Right ventricle myocardium inferior (tissue), 1 donor: ENCODE measurements at regions not wholly inside any gene's neighbourhood (a gene's known extent, or its start where the extent isn't known, plus 50 kb on each side); places are given as distances from the start of the nearest gene placed in this dataset.

Source experiments
- ATAC-seq: fragments of 200-7000 bp; cut with Tn5 transposase; one replicate; pipeline ENCODE4 v1.9.1; 2020; ENCODE audit warnings: mild to moderate bottlenecking, moderate library complexity
- DNase-seq: peaks from one replicate; pipeline ENCODE4 v3.0.0; 2021; ENCODE audit errors: missing footprints
- intact Hi-C: fragments of 100-400 bp; cut with DNase I; formaldehyde crosslinking; loops from one replicate; pipeline ENCODE4 v1.11.0; 2022
- donor health status: DM: no; HTN: yes; CAD: no; lungs with severe emphysema.

GRCh38 chr10:83037653-83038052, 1101.7 kb upstream of the GHITM start:
- intact Hi-C loops, result no loop called here
- DNase-seq, result no peak
- ATAC-seq, result no peak

GRCh38 chr10:83038631-83039030, 1100.7 kb upstream of the GHITM start:
- ATAC-seq (no peak), DNase-seq (no peak)
- intact Hi-C loops, result no loop called here

GRCh38 chr10:83045731-83046130, 1093.6 kb upstream of the GHITM start:
- DNase-seq (no peak), ATAC-seq (no peak)
- intact Hi-C loops, result no loop called here

DNA sequence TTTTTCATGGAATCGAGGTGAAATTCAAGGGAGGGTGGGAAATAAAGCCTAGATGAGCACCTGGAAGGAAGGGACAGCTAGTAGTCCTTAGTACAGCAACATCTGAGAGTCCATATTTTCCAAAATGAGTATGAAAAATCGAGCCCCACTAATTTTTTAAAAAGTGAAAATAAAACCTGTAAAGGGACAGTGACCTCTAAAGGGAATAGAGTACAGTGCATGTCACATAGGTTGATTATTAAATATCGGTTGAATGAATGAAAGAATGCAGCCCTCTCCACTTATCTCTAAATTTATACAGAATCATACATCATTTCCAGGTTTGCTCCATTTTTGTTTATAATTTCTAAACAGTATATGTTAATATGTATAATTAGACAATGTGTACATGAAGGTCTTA, 1088.5 kb upstream of the GHITM start:
- no peak for DNase-seq
- intact Hi-C loops, result no loop called here
- ATAC-seq, result no peak

DNA sequence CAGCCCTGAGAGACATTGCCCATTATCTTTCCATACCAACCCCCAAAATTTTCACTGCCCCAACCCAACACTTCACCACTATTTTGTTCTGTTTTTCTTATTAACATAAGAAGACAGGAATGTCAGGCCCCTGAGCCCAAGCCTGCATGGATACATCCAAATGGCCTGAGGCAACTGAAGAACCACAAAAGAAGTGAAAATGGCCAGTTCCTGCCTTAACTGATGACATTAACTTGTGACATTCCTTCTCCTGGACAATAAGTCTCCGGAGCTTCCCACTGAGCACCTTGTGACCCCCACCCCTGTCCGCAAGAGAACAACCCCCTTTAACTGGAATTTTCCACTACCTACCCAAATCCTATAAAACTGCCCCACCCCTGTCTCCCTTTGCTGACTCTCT, 1076.4 kb upstream of the GHITM start:
- intact Hi-C loops, result no loop called here

GRCh38 chr10:83073472-83073871, 1065.8 kb upstream of the GHITM start:
- ATAC-seq (no peak), DNase-seq (no peak)
- intact Hi-C loops, result no loop called here

More for the DNA sequence above, 1076.4 kb upstream of the GHITM start:
- DNase-seq, result no peak
- no peak for ATAC-seq

DNA sequence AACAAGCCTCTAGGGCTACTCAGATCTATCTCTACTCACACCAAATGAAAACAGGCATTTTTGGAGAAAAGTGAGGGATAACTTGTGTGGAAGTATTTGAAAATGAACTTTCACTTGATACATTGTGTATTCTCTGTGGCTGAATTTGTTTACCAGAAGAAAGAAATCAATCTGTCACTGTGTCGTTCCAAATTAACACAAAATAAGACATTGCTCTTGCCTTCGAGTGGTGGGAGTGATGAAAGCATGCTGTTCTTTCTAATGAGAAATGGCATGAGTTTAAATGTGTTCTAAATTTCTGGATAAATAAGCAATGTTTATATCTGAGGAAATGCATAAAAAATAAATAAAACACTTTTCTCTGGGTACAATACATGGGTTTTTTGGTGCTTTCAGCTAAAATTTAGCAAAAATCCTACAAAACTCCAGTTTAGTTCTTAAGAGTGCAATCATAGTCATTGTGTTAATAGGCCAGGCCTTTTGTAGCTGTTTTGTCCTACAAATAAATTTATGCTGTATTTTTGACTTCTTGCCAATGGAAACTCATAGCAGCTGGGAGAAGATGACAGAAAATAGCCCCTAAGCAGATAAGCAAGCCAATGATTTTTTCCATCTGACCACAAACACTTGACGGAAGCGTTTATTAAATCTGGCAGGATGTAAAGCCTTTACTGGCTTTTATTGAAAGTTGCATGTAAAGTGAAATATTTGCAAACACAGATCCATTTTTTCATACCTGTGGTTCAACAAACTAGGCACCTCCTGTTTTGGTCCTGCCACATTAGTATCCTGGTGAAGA, 1064.1 kb upstream of the GHITM start:
- intact Hi-C loops, result no loop called here
- no peak for ATAC-seq
- no peak for DNase-seq

- DNase-seq, result no peak
- ATAC-seq, result no peak
- intact Hi-C loops, result no loop called here
Observed at GRCh38 chr10:83075815-83076355, 1063.4 kb upstream of the GHITM start.

GRCh38 chr10:83076443-83076842, 1062.9 kb upstream of the GHITM start:
- intact Hi-C loops, result no loop called here
- DNase-seq (no peak), ATAC-seq (no peak)

DNA sequence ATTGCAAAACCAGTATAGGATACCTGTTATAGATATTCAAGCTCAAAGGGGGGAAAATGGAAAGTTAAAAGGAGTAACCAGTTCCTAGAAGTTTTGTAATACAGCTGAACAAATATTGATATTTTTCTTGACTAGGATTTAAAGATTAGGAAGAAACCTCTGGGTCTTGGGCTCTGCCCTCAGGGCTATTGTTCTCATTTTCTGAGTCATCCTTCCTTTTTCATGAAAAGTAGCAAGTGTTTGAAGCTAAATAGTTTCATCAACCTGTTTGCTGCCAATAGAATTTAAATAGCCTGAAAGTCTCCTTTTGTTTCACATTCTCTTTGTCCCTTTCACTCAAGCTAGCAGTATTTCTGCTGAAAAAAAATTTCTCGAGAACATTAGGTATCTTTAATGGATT, 1061.1 kb upstream of the GHITM start:
- DNase-seq (no peak), ATAC-seq (no peak)
- intact Hi-C loops, result no loop called here

DNA sequence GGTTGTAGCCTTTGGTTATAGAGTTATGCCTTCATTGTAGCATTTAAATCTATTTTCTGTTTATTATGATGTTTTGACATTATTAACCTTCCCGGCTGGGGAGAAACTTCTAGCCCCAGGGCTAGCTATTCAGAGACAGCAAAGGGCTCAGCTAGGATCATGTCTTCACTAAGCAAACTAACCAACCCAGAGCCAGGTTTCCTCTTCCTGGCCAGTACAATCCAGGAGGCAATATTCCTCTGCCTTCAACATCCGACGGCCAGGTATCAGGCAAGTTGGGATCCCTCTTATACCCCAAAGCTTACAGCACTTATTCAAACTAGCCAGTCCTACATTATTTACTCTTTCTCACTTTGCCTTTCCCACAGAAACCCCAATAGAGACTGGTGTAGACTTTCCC, 1060.7 kb upstream of the GHITM start:
- DNase-seq (no peak), ATAC-seq (no peak)
- intact Hi-C loops, result no loop called here

DNA sequence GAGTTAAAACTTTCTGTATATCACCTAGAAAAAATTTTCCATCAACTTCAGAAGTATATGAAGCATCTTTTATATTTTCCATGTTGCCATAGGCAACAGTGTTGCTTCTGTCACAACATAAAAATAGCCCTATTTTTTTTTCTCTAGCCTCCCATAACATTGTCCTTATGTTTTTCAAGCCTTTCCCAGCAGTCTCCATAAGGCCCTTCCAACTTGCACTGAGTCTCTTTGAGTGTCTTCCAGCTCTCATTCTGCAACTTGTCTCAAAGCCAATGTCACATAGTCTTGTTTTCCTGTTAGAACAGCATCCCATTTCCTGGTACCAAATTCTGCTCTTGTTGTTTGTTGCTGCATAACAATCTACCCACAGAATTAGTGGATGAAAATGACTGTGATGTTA, 1055.5 kb upstream of the GHITM start:
- intact Hi-C loops, result no loop called here
- DNase-seq (no peak), ATAC-seq (no peak)

GRCh38 chr10:83089335-83089734, 1050.0 kb upstream of the GHITM start:
- ATAC-seq (no peak), DNase-seq (no peak)
- intact Hi-C loops, result no loop called here

DNA sequence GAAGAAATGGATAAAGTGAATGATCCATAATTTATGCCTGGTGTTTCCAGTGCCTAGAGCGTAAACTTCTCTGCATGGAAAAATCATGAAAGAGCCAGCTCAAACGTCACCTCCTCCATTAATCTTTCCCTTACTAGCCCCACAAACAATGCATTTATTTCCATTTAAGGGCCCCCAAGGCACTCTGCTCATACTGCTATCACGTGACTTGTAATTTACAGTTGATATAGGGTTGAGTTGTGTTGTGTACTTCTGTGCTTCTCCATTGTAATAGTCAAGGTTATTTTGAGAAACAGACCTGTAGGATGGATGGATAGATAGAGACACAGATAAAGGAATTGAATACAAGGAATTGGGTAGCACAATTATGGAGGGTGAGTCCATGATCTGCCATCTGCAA, 1034.7 kb upstream of the GHITM start:
- intact Hi-C loops, result no loop called here
- ATAC-seq (no peak), DNase-seq (no peak)

- DNase-seq (no peak), ATAC-seq (peak; percentile 16)
- intact Hi-C loops, result no loop called here
Observed at GRCh38 chr10:83108565-83109333, 1030.6 kb upstream of the GHITM start.

DNA sequence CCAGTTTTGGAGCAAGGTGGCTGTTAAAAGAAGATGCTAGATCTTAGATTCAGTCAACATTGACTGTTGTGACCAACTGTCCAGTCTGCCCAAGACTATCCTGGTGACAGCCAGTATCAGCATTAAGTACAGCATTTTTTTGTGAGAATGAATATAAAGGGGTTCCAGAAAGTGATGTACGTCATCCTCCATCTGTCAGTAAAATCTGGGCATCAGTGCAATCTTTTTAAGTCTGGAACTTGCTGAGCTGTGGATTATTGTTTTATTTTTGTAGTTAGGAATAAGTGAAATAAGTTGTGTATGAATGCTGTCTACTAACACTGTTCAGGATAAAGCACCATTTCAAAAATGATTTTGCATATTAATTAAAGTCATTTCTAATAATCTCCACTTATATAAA, 1020.0 kb upstream of the GHITM start:
- intact Hi-C loops, result no loop called here
- ATAC-seq, result no peak

DNA sequence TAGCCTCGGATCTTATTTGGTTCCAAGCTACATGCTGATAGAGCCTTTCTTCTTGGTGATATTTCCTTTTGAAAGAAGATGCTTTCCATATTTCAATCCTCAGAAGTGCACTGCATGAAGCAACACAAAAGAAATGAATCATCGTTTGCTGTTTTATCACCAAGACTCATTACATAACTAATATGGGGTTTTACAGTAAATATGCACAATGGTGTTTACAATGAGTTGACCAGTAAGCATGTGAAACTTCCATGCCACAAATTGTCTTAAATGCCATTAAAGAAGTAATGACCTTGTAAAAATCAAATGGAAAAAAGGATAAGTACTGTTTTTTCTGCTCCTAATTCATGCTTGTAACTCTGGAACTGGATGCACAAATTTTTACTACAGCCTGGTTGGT, 1017.0 kb upstream of the GHITM start:
- intact Hi-C loops, result no loop called here
- DNase-seq, result no peak
- no peak for ATAC-seq

More for the DNA sequence above, 1020.0 kb upstream of the GHITM start:
- DNase-seq, result no peak

- no peak for ATAC-seq
- intact Hi-C loops, result no loop called here
- no peak for DNase-seq
Observed at GRCh38 chr10:83127942-83128575, 1011.2 kb upstream of the GHITM start.

GRCh38 chr10:83140811-83141210, 998.5 kb upstream of the GHITM start:
- DNase-seq, result no peak
- no peak for ATAC-seq
- intact Hi-C loops, result no loop called here

DNA sequence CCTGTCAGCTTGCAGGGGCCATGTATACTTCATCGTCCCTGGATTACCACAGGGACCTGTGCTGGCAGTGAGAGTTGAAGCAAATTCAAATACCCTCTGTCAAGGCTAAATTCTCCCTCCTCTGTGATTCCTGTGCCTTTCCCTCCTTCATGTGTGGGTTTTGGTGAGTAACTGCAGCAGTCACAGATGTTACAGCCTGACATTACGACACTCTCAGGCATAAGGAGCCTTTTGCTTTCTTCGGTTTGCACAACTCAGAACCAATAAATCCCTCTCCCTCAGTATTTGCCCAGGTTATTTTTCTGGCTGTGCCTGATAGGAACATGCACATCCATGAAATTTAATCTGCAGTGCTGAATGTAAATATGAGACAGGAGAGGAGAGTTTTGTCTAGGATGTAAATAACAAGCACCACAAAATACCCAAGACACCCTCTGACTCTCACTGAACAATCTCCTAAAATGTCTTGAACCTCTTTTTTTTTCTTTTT, 997.2 kb upstream of the GHITM start:
- DNase-seq (no peak), ATAC-seq (no peak)
- intact Hi-C loops, result no loop called here
